Glutamatergic neuron (in vitro differentiated cells): ENCODE measurements at regions not wholly inside any gene's neighbourhood (a gene's known extent, or its start where the extent isn't known, plus 50 kb on each side); places are given as distances from the start of the nearest gene placed in this dataset.

Source experiments
- DNase-seq: peaks from one replicate; pipeline ENCODE4 v3.0.0; 2022
- H3K27ac Mint-ChIP-seq: one replicate; pipeline ENCODE4 v1.8.0; 2020; ENCODE audit warnings: mild to moderate bottlenecking, mixed read lengths, inconsistent platforms; ENCODE audit not compliant: unreplicated experiment
- H3K27me3 Mint-ChIP-seq: one replicate; pipeline ENCODE4 v1.8.0; 2020; ENCODE audit warnings: mild to moderate bottlenecking, moderate library complexity, mixed read lengths, inconsistent platforms; ENCODE audit not compliant: unreplicated experiment
- H3K36me3 Mint-ChIP-seq: one replicate; pipeline ENCODE4 v1.8.0; 2020; ENCODE audit warnings: mild to moderate bottlenecking, mixed read lengths, inconsistent platforms; ENCODE audit not compliant: unreplicated experiment
- H3K4me1 Mint-ChIP-seq: one replicate; pipeline ENCODE4 v1.8.0; 2020; ENCODE audit warnings: mild to moderate bottlenecking, low read depth, mixed read lengths, inconsistent platforms; ENCODE audit not compliant: unreplicated experiment
- H3K4me3 Mint-ChIP-seq: one replicate; pipeline ENCODE4 v1.8.0; 2020; ENCODE audit warnings: mild to moderate bottlenecking, mixed read lengths, inconsistent platforms; ENCODE audit not compliant: unreplicated experiment
- H3K9me3 Mint-ChIP-seq: one replicate; pipeline ENCODE4 v1.8.0; 2020; ENCODE audit warnings: mild to moderate bottlenecking, moderate library complexity, mixed read lengths, inconsistent platforms; ENCODE audit not compliant: unreplicated experiment
- TF ChIP-seq, protein P1 (sequence below): fragments of 200-600 bp; sonication (generic); IDR thresholded peaks from one replicate; pipeline ENCODE4 v1.5.0; 2021; ENCODE audit not compliant: partially characterized antibody, unreplicated experiment

DNA sequence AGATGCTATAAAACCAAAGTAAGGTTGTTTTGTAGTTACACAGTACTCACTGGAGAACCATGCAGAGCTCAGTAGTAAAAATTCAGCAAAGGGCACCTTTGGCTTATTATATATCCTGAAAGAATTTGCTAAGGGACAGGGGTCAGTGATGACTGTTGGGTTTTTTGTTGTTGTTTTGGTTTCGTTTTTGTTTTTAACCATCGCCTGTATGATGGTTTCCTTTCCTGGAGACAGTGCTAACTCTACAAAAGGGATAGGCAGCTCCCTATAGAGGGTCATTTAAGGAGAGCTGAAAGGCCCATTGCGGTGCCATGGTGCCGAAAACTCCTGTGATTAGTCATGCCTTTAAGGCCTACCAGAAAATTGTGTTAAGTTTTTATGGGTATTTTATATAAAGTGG lies 118.2 kb upstream of the GOLIM4 start:
- Mint-ChIP-seq H3K4me1 (peaks cover 48% of the 10 kb centered on the region), H3K4me3 (no peak overlapping the region), H3K27me3 (peaks cover 5% of the 10 kb centered on the region), H3K36me3 (no peaks in the 10 kb centered on the region), H3K27ac (peak overlapping the region; percentile 94), H3K9me3 (peaks cover 7% of the 10 kb centered on the region)
- DNase-seq: no peak
- TF ChIP-seq, protein P1, sequence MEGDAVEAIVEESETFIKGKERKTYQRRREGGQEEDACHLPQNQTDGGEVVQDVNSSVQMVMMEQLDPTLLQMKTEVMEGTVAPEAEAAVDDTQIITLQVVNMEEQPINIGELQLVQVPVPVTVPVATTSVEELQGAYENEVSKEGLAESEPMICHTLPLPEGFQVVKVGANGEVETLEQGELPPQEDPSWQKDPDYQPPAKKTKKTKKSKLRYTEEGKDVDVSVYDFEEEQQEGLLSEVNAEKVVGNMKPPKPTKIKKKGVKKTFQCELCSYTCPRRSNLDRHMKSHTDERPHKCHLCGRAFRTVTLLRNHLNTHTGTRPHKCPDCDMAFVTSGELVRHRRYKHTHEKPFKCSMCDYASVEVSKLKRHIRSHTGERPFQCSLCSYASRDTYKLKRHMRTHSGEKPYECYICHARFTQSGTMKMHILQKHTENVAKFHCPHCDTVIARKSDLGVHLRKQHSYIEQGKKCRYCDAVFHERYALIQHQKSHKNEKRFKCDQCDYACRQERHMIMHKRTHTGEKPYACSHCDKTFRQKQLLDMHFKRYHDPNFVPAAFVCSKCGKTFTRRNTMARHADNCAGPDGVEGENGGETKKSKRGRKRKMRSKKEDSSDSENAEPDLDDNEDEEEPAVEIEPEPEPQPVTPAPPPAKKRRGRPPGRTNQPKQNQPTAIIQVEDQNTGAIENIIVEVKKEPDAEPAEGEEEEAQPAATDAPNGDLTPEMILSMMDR: no peak

DNA sequence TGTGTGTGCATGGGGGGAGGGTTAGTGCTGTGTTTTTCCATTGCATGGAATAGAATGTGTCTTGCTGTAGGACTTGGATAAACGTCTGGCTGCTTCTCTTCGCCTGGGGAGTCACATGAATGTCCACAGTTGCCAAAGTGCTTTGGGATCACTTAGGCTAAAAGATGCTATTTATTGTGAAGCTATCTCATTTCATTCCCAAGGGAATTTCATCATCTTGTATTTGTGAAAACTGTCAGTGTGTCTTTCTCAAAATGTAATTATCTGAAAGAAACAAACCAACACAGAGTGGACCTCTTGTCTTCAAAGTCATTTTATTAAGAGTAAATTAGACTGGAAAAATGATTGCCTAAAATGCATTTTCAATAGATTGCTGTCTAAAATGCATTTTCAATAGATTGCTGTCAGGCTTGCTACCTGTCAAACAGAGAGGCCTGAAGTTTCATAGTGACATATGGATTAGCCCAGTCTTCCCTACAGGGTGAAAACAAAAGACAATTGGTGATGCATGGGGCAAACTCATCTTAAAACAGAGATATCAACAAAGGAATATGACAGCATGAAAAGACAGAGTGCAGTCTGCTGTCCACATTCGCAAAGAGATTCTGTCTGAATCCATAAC lies 117.1 kb upstream of the GOLIM4 start:
- Mint-ChIP-seq H3K27ac (peak overlapping the region; percentile 94), H3K27me3 (peaks cover 3% of the 10 kb centered on the region), H3K4me3 (peak overlapping the region; percentile 60), H3K9me3 (peaks cover 7% of the 10 kb centered on the region), H3K36me3 (no peaks in the 10 kb centered on the region), H3K4me1 (peaks cover 39% of the 10 kb centered on the region)
- TF ChIP-seq, protein P1: no peak
- peak; percentile 32 for DNase-seq

DNA sequence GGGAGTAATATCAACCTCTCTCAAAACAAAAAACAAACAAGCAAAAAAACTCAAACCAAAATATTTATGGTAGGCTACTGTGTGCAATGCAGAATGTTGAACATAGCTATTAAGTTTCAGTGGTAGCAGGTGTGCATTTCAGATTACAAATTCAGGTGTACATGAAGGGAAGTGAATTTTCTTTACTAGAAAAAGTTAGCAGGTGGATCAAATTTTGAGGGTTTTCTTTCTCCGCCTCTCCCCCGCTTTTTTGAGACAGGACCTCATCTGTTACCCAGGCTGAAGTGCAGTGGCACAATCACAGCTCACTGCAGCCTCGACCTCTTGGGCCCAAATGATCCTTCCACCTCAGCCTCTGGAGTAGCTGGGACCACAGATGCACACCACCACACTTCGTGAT lies 109.7 kb upstream of the GOLIM4 start:
- DNase-seq: no peak
- Mint-ChIP-seq H3K4me3 (no peak overlapping the region), H3K9me3 (peaks cover 2% of the 10 kb centered on the region), H3K27ac (no peak overlapping the region), H3K4me1 (peaks cover 2% of the 10 kb centered on the region), H3K27me3 (peaks cover 3% of the 10 kb centered on the region), H3K36me3 (no peaks in the 10 kb centered on the region)
- TF ChIP-seq, protein P1: no peak

DNA sequence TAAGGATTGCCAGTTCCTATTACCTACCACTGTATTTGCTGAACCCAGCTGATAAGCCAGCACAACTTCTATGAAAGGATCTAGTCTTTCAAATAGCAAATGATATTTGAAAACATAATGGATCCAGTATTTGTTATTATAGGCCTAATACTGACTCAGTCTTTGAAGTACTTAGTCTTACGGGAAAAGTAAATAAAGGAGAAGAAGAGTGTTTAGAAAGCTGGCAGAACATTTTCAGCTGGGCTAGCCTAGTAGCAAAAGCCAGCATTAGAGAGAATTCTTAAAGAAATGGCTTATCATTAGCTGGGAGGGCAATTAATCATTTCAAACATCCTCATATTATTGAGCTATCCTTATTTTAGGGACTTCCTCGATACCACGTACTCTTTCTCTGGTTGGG lies 101.4 kb upstream of the GOLIM4 start:
- DNase-seq: no peak
- TF ChIP-seq, protein P1: no peak
- Mint-ChIP-seq H3K4me3 (no peak overlapping the region), H3K36me3 (no peaks in the 10 kb centered on the region), H3K27me3 (no peaks in the 10 kb centered on the region), H3K9me3 (no peaks in the 10 kb centered on the region), H3K27ac (no peak overlapping the region), H3K4me1 (no peaks in the 10 kb centered on the region)

DNA sequence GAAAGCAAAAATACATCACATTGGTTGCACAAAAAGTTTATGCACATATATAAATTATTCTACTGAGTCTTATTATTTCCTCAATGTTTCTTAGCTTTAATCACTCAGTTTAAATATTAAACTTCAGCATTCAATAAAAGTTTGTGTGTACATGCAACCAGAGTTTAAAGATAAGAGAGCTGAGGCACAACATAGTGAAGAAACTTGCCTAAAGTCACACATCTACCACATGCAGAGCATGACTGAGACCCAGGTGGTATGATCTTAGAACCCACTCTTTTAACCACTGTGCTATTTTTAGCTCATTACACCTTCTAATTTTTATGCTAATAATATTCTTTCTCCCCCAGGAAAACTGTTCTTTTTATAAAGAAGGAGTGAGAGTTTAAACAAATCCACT lies 96.1 kb upstream of the GOLIM4 start:
- H3K9me3 Mint-ChIP-seq: no peaks in the 10 kb centered on the region
- DNase-seq: no peak
- TF ChIP-seq, protein P1: no peak
- H3K36me3 Mint-ChIP-seq: no peaks in the 10 kb centered on the region
- H3K27ac Mint-ChIP-seq: no peak overlapping the region
- no peak overlapping the region for H3K4me3 Mint-ChIP-seq
- H3K27me3 Mint-ChIP-seq: no peaks in the 10 kb centered on the region
- no peaks in the 10 kb centered on the region for H3K4me1 Mint-ChIP-seq
